SK-N-SH (cell line): ENCODE measurements at regions not wholly inside any gene's neighbourhood (a gene's known extent, or its start where the extent isn't known, plus 50 kb on each side); places are given as distances from the start of the nearest gene placed in this dataset.
A peak's percentile ranks its signal among the peaks of the same experiment; 100 is the strongest.

Experiments used
- CTCF ChIA-PET: fragments of 300-600, 350-600 bp; formaldehyde crosslinking; extraction: SDS; loops from one replicate; lab custom pipeline; 2021; lab: Yijun Ruan, JAX
- POLR2A ChIA-PET: fragments of 350-600 bp; sonication (Branson Sonifier 250); formaldehyde crosslinking; extraction: SDS; loops from one replicate; lab custom pipeline; 2020; ENCODE audit warnings: antibody characterized with exemption, inconsistent platforms; lab: Yijun Ruan, JAX
- DNase-seq: peaks from one replicate; pipeline ENCODE4 v3.0.0; 2012
- H2AFZ ChIP-seq: fragments of 200-600 bp; sonication (generic); 2 replicates; pipeline ENCODE4 v1.8.1; 2016; ENCODE audit warnings: antibody characterized with exemption, mild to moderate bottlenecking, low read depth
- H3F3A ChIP-seq: fragments of 200-600 bp; sonication (generic); replicated peaks from 2 replicates; pipeline ENCODE3; 2016; ENCODE audit warnings: antibody characterized with exemption, mild to moderate bottlenecking; ENCODE audit not compliant: insufficient read depth
- H3K27ac ChIP-seq, 2 experiments: fragments of 200-500 bp in 1 of 2; fragments of 200-600 bp in 1 of 2; sonication (Bioruptor generic) in 1 of 2; sonication (generic), shearing (Covaris generic) in 1 of 2; 2 replicates each; pipeline versions ENCODE4 v1.5.1 to v1.6.1; 2014 to 2016; ENCODE audit warnings: low read depth in 2 of 2, inconsistent platforms in 1 of 2, low read length in 1 of 2, mild to moderate bottlenecking in 1 of 2, mixed read lengths in 1 of 2
- H3K27me3 ChIP-seq: fragments of 200-600 bp; sonication (generic), shearing (Covaris generic); 2 replicates; pipeline ENCODE4 v1.6.1; 2016; ENCODE audit warnings: mixed run types; ENCODE audit not compliant: insufficient read depth
- H3K36me3 ChIP-seq, 2 experiments: fragments of 200-500 bp in 1 of 2; fragments of 200-600 bp in 1 of 2; sonication (Bioruptor generic) in 1 of 2; sonication (generic) in 1 of 2; replicated peaks in 1 of 2; 2 replicates each; pipeline versions ENCODE3 to v1.5.1; 2014 to 2016; ENCODE audit warnings: low read length in 1 of 2, mild to moderate bottlenecking in 1 of 2; ENCODE audit not compliant: insufficient read depth in 2 of 2, control insufficient read depth in 1 of 2
- H3K4me1 ChIP-seq, 2 experiments: fragments of 200-500 bp in 1 of 2; fragments of 200-600 bp in 1 of 2; sonication (Bioruptor generic) in 1 of 2; sonication (generic), shearing (Covaris generic) in 1 of 2; 2 replicates each; pipeline versions ENCODE4 v1.5.1 to v1.6.1; 2014 to 2016; ENCODE audit warnings: low read depth in 1 of 2, low read length in 1 of 2, mixed run types in 1 of 2; ENCODE audit not compliant: insufficient read depth in 2 of 2, control insufficient read depth in 1 of 2
- H3K4me2 ChIP-seq: fragments of 200-600 bp; sonication (generic), shearing (Covaris generic); 2 replicates; pipeline ENCODE4 v1.6.1; 2017; ENCODE audit warnings: mixed run types
- H3K4me3 ChIP-seq, 2 experiments: fragments of 200-500 bp in 1 of 2; fragments of 200-600 bp in 1 of 2; sonication (Bioruptor generic) in 1 of 2; sonication (generic), shearing (Covaris generic) in 1 of 2; 2 replicates each; pipeline versions ENCODE4 v1.5.1 to v1.8.1; 2014 to 2016; ENCODE audit warnings: low read depth in 2 of 2, inconsistent platforms in 1 of 2, low read length in 1 of 2, mild to moderate bottlenecking in 1 of 2, mixed read lengths in 1 of 2, moderate library complexity in 1 of 2
- H3K79me2 ChIP-seq: fragments of 200-600 bp; sonication (generic); 2 replicates; pipeline ENCODE4 v1.8.1; 2017; ENCODE audit warnings: mild to moderate bottlenecking; ENCODE audit not compliant: insufficient read depth
- H3K9ac ChIP-seq: fragments of 200-600 bp; sonication (generic); 2 replicates; pipeline ENCODE4 v1.6.1; 2017; ENCODE audit warnings: mixed run types
- H3K9me2 ChIP-seq: fragments of 200-600 bp; sonication (generic); 2 replicates; pipeline ENCODE4 v1.6.1; 2017; ENCODE audit warnings: mixed run types
- H3K9me3 ChIP-seq: fragments of 200-600 bp; sonication (generic); 2 replicates; pipeline ENCODE4 v1.6.1; 2017; ENCODE audit warnings: mixed run types, mild to moderate bottlenecking, moderate library complexity
- H4K20me1 ChIP-seq: fragments of 200-600 bp; sonication (generic); 2 replicates; pipeline ENCODE4 v1.6.1; 2017; ENCODE audit warnings: mild to moderate bottlenecking, mixed run types; ENCODE audit not compliant: insufficient read depth
- CHD2 ChIP-seq: fragments of 150-350 bp; IDR thresholded peaks from 2 replicates; pipeline ENCODE4 v1.6.1; 2018; ENCODE audit warnings: low read length; ENCODE audit not compliant: partially characterized antibody
- EP300 ChIP-seq, 2 experiments: IDR thresholded peaks; 2 replicates each; pipeline versions ENCODE4 v1.4.0 to v1.6.1; 2012; ENCODE audit warnings: borderline replicate concordance in 1 of 2, low read depth in 1 of 2, low read length in 1 of 2
- EZH2phosphoT487 ChIP-seq: fragments of 200-600 bp; sonication (generic); IDR thresholded peaks from 2 replicates; pipeline ENCODE4 v1.6.1; 2017; ENCODE audit warnings: low read depth, mixed run types, mild to moderate bottlenecking, antibody characterized with exemption, moderate library complexity, borderline replicate concordance
- FOSL2 ChIP-seq: IDR thresholded peaks from 2 replicates; pipeline ENCODE4 v1.4.0; 2012; ENCODE audit warnings: low read depth, mild to moderate bottlenecking, moderate library complexity, borderline replicate concordance
- FOXJ3 ChIP-seq: sonication (generic); formaldehyde crosslinking; IDR thresholded peaks from 2 replicates; pipeline ENCODE4 v1.5.1; 2020; ENCODE audit warnings: mild to moderate bottlenecking, missing genetic modification reagents
- FOXM1 ChIP-seq: IDR thresholded peaks from 2 replicates; pipeline ENCODE4 v1.4.0; 2012; ENCODE audit warnings: low read depth, mild to moderate bottlenecking
- GABPA ChIP-seq: IDR thresholded peaks from 2 replicates; pipeline ENCODE4 v1.4.0; 2012; ENCODE audit warnings: low read depth, mild to moderate bottlenecking
- GATA2 ChIP-seq: sonication (generic); formaldehyde crosslinking; IDR thresholded peaks from 2 replicates; pipeline ENCODE4 v1.5.0; 2020; ENCODE audit warnings: mild to moderate bottlenecking, missing genetic modification reagents
- JUND ChIP-seq: IDR thresholded peaks from 2 replicates; pipeline ENCODE4 v1.4.0; 2012
- MXI1 ChIP-seq: IDR thresholded peaks from 2 replicates; pipeline ENCODE4 v1.6.1; 2012; ENCODE audit warnings: mild to moderate bottlenecking, low read depth, low read length, improper control_type of control experiment
- NFIC ChIP-seq: IDR thresholded peaks from 2 replicates; pipeline ENCODE4 v1.4.0; 2012; ENCODE audit warnings: borderline replicate concordance
- NRF1 ChIP-seq: IDR thresholded peaks from 2 replicates; pipeline ENCODE4 v1.6.1; 2012; ENCODE audit warnings: low read depth, mild to moderate bottlenecking, low read length
- POLR2AphosphoS5 ChIP-seq: IDR thresholded peaks from 2 replicates; pipeline ENCODE4 v1.6.1; 2012; ENCODE audit warnings: low read depth, low read length
- RAD21 ChIP-seq: IDR thresholded peaks from 2 replicates; pipeline ENCODE4 v1.6.1; 2012; ENCODE audit warnings: mild to moderate bottlenecking, low read length
- RCOR1 ChIP-seq: fragments of 150-350 bp; IDR thresholded peaks from 2 replicates; pipeline ENCODE4 v1.6.1; 2017; ENCODE audit warnings: antibody characterized with exemption, low read length
- RFX5 ChIP-seq: IDR thresholded peaks from 2 replicates; pipeline ENCODE4 v1.6.1; 2012; ENCODE audit warnings: mild to moderate bottlenecking, improper control_type of control experiment, low read length
- RXRA ChIP-seq: IDR thresholded peaks from 2 replicates; pipeline ENCODE4 v1.4.0; 2012; ENCODE audit warnings: low read depth, mild to moderate bottlenecking, borderline replicate concordance
- SIN3A ChIP-seq: IDR thresholded peaks from 2 replicates; pipeline ENCODE4 v1.6.1; 2012; ENCODE audit warnings: low read depth, mild to moderate bottlenecking, low read length, moderate library complexity, borderline replicate concordance
- SMC3 ChIP-seq: IDR thresholded peaks from 2 replicates; pipeline ENCODE4 v1.6.1; 2012; ENCODE audit warnings: low read depth, low read length, improper control_type of control experiment
- TCF12 ChIP-seq: IDR thresholded peaks from 2 replicates; pipeline ENCODE4 v1.4.0; 2012
- TEAD4 ChIP-seq: IDR thresholded peaks from 2 replicates; pipeline ENCODE4 v1.4.0; 2012; ENCODE audit warnings: mild to moderate bottlenecking, borderline replicate concordance; ENCODE audit not compliant: insufficient read depth
- YY1 ChIP-seq: IDR thresholded peaks from 2 replicates; pipeline ENCODE4 v1.4.0; 2012; ENCODE audit warnings: low read depth, mild to moderate bottlenecking
- WGBS: methylation state at CpG from one replicate; pipeline ENCODE4 v1.1.6; 2017; ENCODE audit warnings: low lambda C conversion rate; 5-methylcytosine and 5-hydroxymethylcytosine counted together
- TF ChIP-seq, protein P1 (sequence below): IDR thresholded peaks from 2 replicates; pipeline ENCODE4 v1.4.0; 2012; ENCODE audit warnings: low read depth
- TF ChIP-seq, protein P2 (sequence below): fragments of 200-600 bp; sonication (generic); IDR thresholded peaks from 2 replicates; pipeline ENCODE4 v1.6.1; 2017; ENCODE audit warnings: antibody characterized with exemption, mild to moderate bottlenecking, moderate library complexity
- TF ChIP-seq, protein P3 (sequence below): IDR thresholded peaks from 2 replicates; pipeline ENCODE4 v1.4.0; 2012; ENCODE audit warnings: low read depth, borderline replicate concordance
- TF ChIP-seq, protein P4 (sequence below): IDR thresholded peaks from 2 replicates; pipeline ENCODE4; 2012

DNA sequence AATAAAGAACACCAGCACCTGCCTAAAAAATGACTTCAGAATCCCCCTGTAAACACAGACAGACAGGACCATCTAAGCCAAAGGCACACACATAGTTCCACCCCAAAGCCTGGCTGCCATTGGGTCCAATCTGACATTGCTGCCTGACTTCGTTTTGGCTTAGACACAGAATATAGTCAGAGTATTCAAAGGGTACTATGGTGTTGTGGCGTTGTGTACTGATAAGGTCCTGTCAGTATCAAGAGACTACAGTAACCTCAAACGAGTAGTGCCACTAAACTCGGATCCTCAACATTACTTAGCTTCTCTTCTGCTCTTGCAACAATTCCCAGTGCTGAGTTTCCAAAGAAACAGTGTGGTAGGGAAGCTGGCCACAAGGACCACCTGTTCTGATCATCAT is 169.3 kb upstream of the NR5A2 start:
- no peak for DNase-seq
- H3F3A ChIP-seq = no peaks in the 10 kb centered on the region
- no peaks in the 10 kb centered on the region for H4K20me1 ChIP-seq
- no peaks in the 10 kb centered on the region; a peak in 1 of 4 replicates for H3K4me1 ChIP-seq
- H3K27me3 ChIP-seq = no peaks in the 10 kb centered on the region
- ChIA-PET POLR2A (no interaction called here), CTCF (no interaction called here)
- no peaks in the 10 kb centered on the region for H3K9me3 ChIP-seq
- no peak overlapping the region for H3K4me2 ChIP-seq
- no peak overlapping the region for H3K27ac ChIP-seq
- H3K36me3 ChIP-seq = no peaks in the 10 kb centered on the region
- no peak overlapping the region for H3K9ac ChIP-seq
- no peaks in the 10 kb centered on the region for H3K79me2 ChIP-seq
- 78% methylated on average over 4 of the region's 4 CpGs for WGBS
- TF ChIP-seq YY1 (no peak), RAD21 (no peak), CHD2 (no peak), FOSL2 (no peak), JUND (no peak), RXRA (no peak), RCOR1 (no peak), FOXM1 (no peak), NFIC (no peak), SIN3A (no peak), POLR2AphosphoS5 (no peak), NRF1 (no peak), MXI1 (no peak), TCF12 (no peak)
- no peak overlapping the region for H2AFZ ChIP-seq
- no peaks in the 10 kb centered on the region for H3K9me2 ChIP-seq
- no peak overlapping the region for H3K4me3 ChIP-seq

DNA sequence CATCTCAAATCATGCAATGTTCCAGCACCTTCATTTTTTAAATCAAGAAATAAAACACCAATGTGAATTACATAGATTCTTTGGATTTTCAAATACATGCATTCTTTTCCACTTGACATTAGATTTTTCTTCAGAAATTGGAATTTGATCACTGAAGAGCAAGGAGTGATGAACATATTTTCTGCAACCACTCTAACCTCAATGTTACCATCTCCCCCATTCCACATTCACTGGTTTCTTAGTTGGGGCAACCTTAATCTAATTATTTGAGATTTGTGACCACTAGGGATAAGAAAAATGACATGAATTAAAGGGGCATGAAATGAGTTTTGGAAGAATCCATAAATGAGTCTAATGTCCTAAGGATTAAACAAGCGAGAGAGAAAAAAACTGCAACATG is 168.7 kb upstream of the NR5A2 start:
- Histone ChIP-seq H3K36me3 (no peaks in the 10 kb centered on the region), H3K27me3 (no peaks in the 10 kb centered on the region), H3K79me2 (no peaks in the 10 kb centered on the region), H3K4me2 (no peak overlapping the region), H3F3A (no peaks in the 10 kb centered on the region), H3K4me1 (no peaks in the 10 kb centered on the region; a peak in 1 of 4 replicates)
- no peak for DNase-seq
- TF ChIP-seq JUND (no peak), CHD2 (no peak), RFX5 (no peak), TEAD4 (no peak), TCF12 (no peak), POLR2AphosphoS5 (no peak), GATA2 (no peak), FOXM1 (no peak), GABPA (no peak), RXRA (no peak), EZH2phosphoT487 (no peak), SIN3A (no peak), FOXJ3 (CRISPR knock-in tag) (no peak), EP300 (IDR thresholded peaks at IDR 0.05; ENCODE audit: borderline replicate concordance in 1 of 2, low read depth in 1 of 2, low read length in 1 of 2) (no peak), SMC3 (no peak)
- TF ChIP-seq, protein P1, sequence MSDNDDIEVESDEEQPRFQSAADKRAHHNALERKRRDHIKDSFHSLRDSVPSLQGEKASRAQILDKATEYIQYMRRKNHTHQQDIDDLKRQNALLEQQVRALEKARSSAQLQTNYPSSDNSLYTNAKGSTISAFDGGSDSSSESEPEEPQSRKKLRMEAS = no peak
- TF ChIP-seq, protein P2, sequence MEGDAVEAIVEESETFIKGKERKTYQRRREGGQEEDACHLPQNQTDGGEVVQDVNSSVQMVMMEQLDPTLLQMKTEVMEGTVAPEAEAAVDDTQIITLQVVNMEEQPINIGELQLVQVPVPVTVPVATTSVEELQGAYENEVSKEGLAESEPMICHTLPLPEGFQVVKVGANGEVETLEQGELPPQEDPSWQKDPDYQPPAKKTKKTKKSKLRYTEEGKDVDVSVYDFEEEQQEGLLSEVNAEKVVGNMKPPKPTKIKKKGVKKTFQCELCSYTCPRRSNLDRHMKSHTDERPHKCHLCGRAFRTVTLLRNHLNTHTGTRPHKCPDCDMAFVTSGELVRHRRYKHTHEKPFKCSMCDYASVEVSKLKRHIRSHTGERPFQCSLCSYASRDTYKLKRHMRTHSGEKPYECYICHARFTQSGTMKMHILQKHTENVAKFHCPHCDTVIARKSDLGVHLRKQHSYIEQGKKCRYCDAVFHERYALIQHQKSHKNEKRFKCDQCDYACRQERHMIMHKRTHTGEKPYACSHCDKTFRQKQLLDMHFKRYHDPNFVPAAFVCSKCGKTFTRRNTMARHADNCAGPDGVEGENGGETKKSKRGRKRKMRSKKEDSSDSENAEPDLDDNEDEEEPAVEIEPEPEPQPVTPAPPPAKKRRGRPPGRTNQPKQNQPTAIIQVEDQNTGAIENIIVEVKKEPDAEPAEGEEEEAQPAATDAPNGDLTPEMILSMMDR = no peak
- TF ChIP-seq, protein P3, sequence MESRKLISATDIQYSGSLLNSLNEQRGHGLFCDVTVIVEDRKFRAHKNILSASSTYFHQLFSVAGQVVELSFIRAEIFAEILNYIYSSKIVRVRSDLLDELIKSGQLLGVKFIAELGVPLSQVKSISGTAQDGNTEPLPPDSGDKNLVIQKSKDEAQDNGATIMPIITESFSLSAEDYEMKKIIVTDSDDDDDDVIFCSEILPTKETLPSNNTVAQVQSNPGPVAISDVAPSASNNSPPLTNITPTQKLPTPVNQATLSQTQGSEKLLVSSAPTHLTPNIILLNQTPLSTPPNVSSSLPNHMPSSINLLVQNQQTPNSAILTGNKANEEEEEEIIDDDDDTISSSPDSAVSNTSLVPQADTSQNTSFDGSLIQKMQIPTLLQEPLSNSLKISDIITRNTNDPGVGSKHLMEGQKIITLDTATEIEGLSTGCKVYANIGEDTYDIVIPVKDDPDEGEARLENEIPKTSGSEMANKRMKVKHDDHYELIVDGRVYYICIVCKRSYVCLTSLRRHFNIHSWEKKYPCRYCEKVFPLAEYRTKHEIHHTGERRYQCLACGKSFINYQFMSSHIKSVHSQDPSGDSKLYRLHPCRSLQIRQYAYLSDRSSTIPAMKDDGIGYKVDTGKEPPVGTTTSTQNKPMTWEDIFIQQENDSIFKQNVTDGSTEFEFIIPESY = no peak
- TF ChIP-seq, protein P4, sequence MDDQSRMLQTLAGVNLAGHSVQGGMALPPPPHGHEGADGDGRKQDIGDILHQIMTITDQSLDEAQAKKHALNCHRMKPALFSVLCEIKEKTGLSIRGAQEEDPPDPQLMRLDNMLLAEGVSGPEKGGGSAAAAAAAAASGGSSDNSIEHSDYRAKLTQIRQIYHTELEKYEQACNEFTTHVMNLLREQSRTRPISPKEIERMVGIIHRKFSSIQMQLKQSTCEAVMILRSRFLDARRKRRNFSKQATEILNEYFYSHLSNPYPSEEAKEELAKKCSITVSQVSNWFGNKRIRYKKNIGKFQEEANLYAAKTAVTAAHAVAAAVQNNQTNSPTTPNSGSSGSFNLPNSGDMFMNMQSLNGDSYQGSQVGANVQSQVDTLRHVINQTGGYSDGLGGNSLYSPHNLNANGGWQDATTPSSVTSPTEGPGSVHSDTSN = no peak
- TF ChIP-seq, all 33 proteins: peak for 0
- H4K20me1 ChIP-seq = no peaks in the 10 kb centered on the region
- POLR2A ChIA-PET = no interaction called here
- peak overlapping the region in 1 of 2 experiments; percentile 52; a peak in 2 of 4 replicates for H3K27ac ChIP-seq
- H3K9ac ChIP-seq = no peak overlapping the region
- H3K9me3 ChIP-seq = no peaks in the 10 kb centered on the region
- no peak overlapping the region for H2AFZ ChIP-seq
- 76% methylated on average over 1 of the region's 1 CpG for WGBS
- CTCF ChIA-PET = no interaction called here
- H3K4me3 ChIP-seq = no peak overlapping the region
- no peaks in the 10 kb centered on the region for H3K9me2 ChIP-seq
